H1 (cell line): ENCODE measurements at regions not wholly inside any gene's neighbourhood (a gene's known extent, or its start where the extent isn't known, plus 50 kb on each side); places are given as distances from the start of the nearest gene placed in this dataset.

Experiments
- CTCF ChIA-PET: fragments of 300-600 bp; sonication (Branson Sonifier 250); formaldehyde crosslinking; loops from one replicate; lab custom pipeline; 2021; ENCODE audit not compliant: partially characterized antibody; lab: Charles Lee
- POLR2A ChIA-PET: fragments of 300-600 bp; sonication (Branson Sonifier 250); formaldehyde crosslinking; loops from one replicate; lab custom pipeline; 2021; ENCODE audit warnings: inconsistent platforms; ENCODE audit not compliant: partially characterized antibody; lab: Charles Lee
- DNase-seq, 2 experiments: peaks; one replicate each; pipeline versions ENCODE4 v3.0.0 to v3.0.0-alpha.2; 2010 to 2022; ENCODE audit warnings: low spot score in 2 of 2, low read depth in 1 of 2, mixed read lengths in 1 of 2
- FAIRE-seq: peaks from 2 replicates; lab custom pipeline; 2011; peaks lifted over from hg19 to GRCh38; lab: Jason Lieb, UNC
- H2AFZ ChIP-seq: 2 replicates; pipeline ENCODE4 v1.8.1; 2012; ENCODE audit warnings: low read length, inconsistent platforms
- H2AK5ac ChIP-seq: 2 replicates; pipeline ENCODE4 v1.6.1; 2013; ENCODE audit warnings: low read depth, low read length
- H2BK120ac ChIP-seq: replicated peaks from 2 replicates; pipeline ENCODE3; 2013; ENCODE audit warnings: low read depth, low read length, inconsistent platforms
- H2BK12ac ChIP-seq: 2 replicates; pipeline ENCODE4 v1.6.1; 2013; ENCODE audit warnings: low read depth, low read length
- H2BK15ac ChIP-seq: 2 replicates; pipeline ENCODE4 v1.6.1; 2013; ENCODE audit warnings: low read length
- H2BK20ac ChIP-seq: 2 replicates; pipeline ENCODE4 v1.6.1; 2013; ENCODE audit warnings: low read length
- H2BK5ac ChIP-seq: 2 replicates; pipeline ENCODE4 v1.6.1; 2013; ENCODE audit warnings: low read depth, low read length
- H3K14ac ChIP-seq: 2 replicates; pipeline ENCODE4 v1.6.1; 2013; ENCODE audit warnings: inconsistent platforms; ENCODE audit not compliant: insufficient read length
- H3K18ac ChIP-seq: 2 replicates; pipeline ENCODE4 v1.6.1; 2013; ENCODE audit warnings: low read length; ENCODE audit errors: extremely low read depth
- H3K23ac ChIP-seq: 2 replicates; pipeline ENCODE4 v1.6.1; 2013; ENCODE audit warnings: inconsistent platforms; ENCODE audit not compliant: insufficient read length
- H3K23me2 ChIP-seq: 2 replicates; pipeline ENCODE4 v1.6.1; 2013; ENCODE audit warnings: low read depth, low read length
- H3K27ac ChIP-seq: 2 replicates; pipeline ENCODE4 v1.6.1; 2011; ENCODE audit warnings: low read depth, low read length, inconsistent platforms
- H3K27me3 ChIP-seq, 4 experiments: replicated peaks in 1 of 4; 1 replicate in 1 of 4; 2 replicates in 3 of 4; pipeline versions ENCODE4 v1.6.1 to v1.8.1; 2011 to 2013; ENCODE audit warnings: low read length in 3 of 4, mild to moderate bottlenecking in 3 of 4, inconsistent platforms in 2 of 4, mixed read lengths in 2 of 4, moderate library complexity in 1 of 4; ENCODE audit not compliant: control insufficient read depth in 3 of 4, insufficient read depth in 3 of 4; ENCODE audit errors: extremely low read depth in 1 of 4
- H3K36me3 ChIP-seq, 4 experiments: 2 replicates each; pipeline versions ENCODE4 v1.6.1 to v1.8.1; 2011 to 2013; ENCODE audit warnings: mild to moderate bottlenecking in 4 of 4, low read length in 3 of 4, moderate library complexity in 2 of 4, control low read depth in 1 of 4, inconsistent platforms in 1 of 4; ENCODE audit not compliant: insufficient read depth in 4 of 4, control insufficient read depth in 2 of 4
- H3K4ac ChIP-seq: replicated peaks from 2 replicates; pipeline ENCODE3; 2013; ENCODE audit warnings: low read length, low read depth, mixed read lengths, inconsistent platforms; ENCODE audit not compliant: insufficient read length
- H3K4me1 ChIP-seq, 4 experiments: replicated peaks in 1 of 4; 1 replicate in 1 of 4; 2 replicates in 3 of 4; pipeline versions ENCODE4 v1.6.1 to v1.8.1; 2011 to 2013; ENCODE audit warnings: low read length in 3 of 4, inconsistent platforms in 2 of 4, mixed read lengths in 1 of 4; ENCODE audit not compliant: insufficient read depth in 4 of 4, control insufficient read depth in 3 of 4
- H3K4me2 ChIP-seq, 2 experiments: 2 replicates each; pipeline versions ENCODE4 v1.6.1 to v1.8.1; 2011 to 2013; ENCODE audit warnings: low read depth in 2 of 2, low read length in 2 of 2, control low read depth in 1 of 2, inconsistent platforms in 1 of 2, mild to moderate bottlenecking in 1 of 2; ENCODE audit not compliant: insufficient read depth in 1 of 2
- H3K4me3 ChIP-seq, 4 experiments: fragments of 200-600, 300-600 bp in 1 of 4; sonication (generic), shearing (Covaris generic), sonication (Bioruptor Twin) in 1 of 4; 2 replicates each; pipeline versions ENCODE4 v1.5.1 to v1.8.1; 2011 to 2016; ENCODE audit warnings: low read length in 4 of 4, low read depth in 3 of 4, control low read depth in 2 of 4, inconsistent platforms in 2 of 4, mild to moderate bottlenecking in 2 of 4, mixed read lengths in 1 of 4, moderate library complexity in 1 of 4; ENCODE audit not compliant: insufficient read depth in 2 of 4; ENCODE audit errors: extremely low read depth in 1 of 4
- H3K56ac ChIP-seq: replicated peaks from 2 replicates; pipeline ENCODE3; 2013; ENCODE audit warnings: low read depth, mild to moderate bottlenecking, mixed read lengths, low read length, inconsistent platforms; ENCODE audit not compliant: insufficient read length
- H3K79me1 ChIP-seq: 2 replicates; pipeline ENCODE4 v1.6.1; 2013; ENCODE audit warnings: low read depth, low read length, control low read depth
- H3K79me2 ChIP-seq, 2 experiments: 2 replicates each; pipeline versions ENCODE4 v1.6.1 to v1.8.1; 2012 to 2013; ENCODE audit warnings: low read length in 2 of 2, mild to moderate bottlenecking in 2 of 2, inconsistent platforms in 1 of 2; ENCODE audit not compliant: insufficient read depth in 2 of 2, control insufficient read depth in 1 of 2
- H3K9ac ChIP-seq, 4 experiments: replicated peaks in 1 of 4; 1 replicate in 1 of 4; 2 replicates in 3 of 4; pipeline versions ENCODE4 v1.6.1 to v1.8.1; 2011 to 2013; ENCODE audit warnings: low read depth in 3 of 4, low read length in 3 of 4, control low read depth in 2 of 4, mild to moderate bottlenecking in 2 of 4, moderate library complexity in 2 of 4, inconsistent platforms in 1 of 4; ENCODE audit errors: extremely low read depth in 1 of 4
- H3K9me3 ChIP-seq, 2 experiments: 2 replicates each; pipeline versions ENCODE4 v1.6.1 to v1.8.1; 2012 to 2013; ENCODE audit warnings: mild to moderate bottlenecking in 2 of 2, moderate library complexity in 2 of 2, control low read depth in 1 of 2, inconsistent platforms in 1 of 2, low read depth in 1 of 2, low read length in 1 of 2, mixed read lengths in 1 of 2; ENCODE audit not compliant: insufficient read depth in 2 of 2
- H4K20me1 ChIP-seq, 2 experiments: replicated peaks in 1 of 2; 2 replicates each; pipeline versions ENCODE3 to v1.8.1; 2011 to 2013; ENCODE audit warnings: inconsistent platforms in 2 of 2, low read length in 2 of 2, mild to moderate bottlenecking in 1 of 2; ENCODE audit not compliant: insufficient read depth in 2 of 2, control insufficient read depth in 1 of 2
- H4K5ac ChIP-seq: 2 replicates; pipeline ENCODE4 v1.6.1; 2013; ENCODE audit warnings: low read length, low read depth, mixed read lengths, inconsistent platforms; ENCODE audit not compliant: insufficient read length
- H4K8ac ChIP-seq: 2 replicates; pipeline ENCODE4 v1.8.0; 2013; ENCODE audit warnings: mild to moderate bottlenecking, moderate library complexity, low read length, inconsistent platforms; ENCODE audit not compliant: insufficient read depth; ENCODE audit errors: extremely low read depth
- H4K91ac ChIP-seq: replicated peaks from 2 replicates; pipeline ENCODE3; 2013; ENCODE audit warnings: low read length, mixed read lengths, inconsistent platforms; ENCODE audit not compliant: insufficient read length
- ASH2L ChIP-seq: fragments of 200-600, 300-600 bp; sonication (generic); IDR thresholded peaks from one replicate; pipeline ENCODE4 v1.7.1; 2017; ENCODE audit warnings: low read length
- NRF1 ChIP-seq: IDR thresholded peaks from 2 replicates; pipeline ENCODE4 v1.6.1; 2011; ENCODE audit warnings: mild to moderate bottlenecking, low read depth, low read length, improper control_type of control experiment
- SP4 ChIP-seq: IDR thresholded peaks from 2 replicates; pipeline ENCODE4 v1.6.1; 2012; ENCODE audit warnings: low read length, inconsistent platforms
- TBP ChIP-seq: IDR thresholded peaks from 2 replicates; pipeline ENCODE4 v1.6.1; 2011; ENCODE audit warnings: low read depth, low read length, improper control_type of control experiment
- WGBS, 2 experiments: shearing (Covaris generic) in 1 of 2; methylation state at CpG; one replicate each; pipeline versions ENCODE4 v1.1.6 to v1.1.7; 2013 to 2015; ENCODE audit warnings: low lambda C conversion rate in 2 of 2, mixed read lengths in 2 of 2, inconsistent platforms in 1 of 2, low coverage in 1 of 2, missing lambda C conversion rate in 1 of 2; ENCODE audit not compliant: insufficient replicate concordance in 2 of 2, insufficient coverage in 1 of 2, insufficient read length in 1 of 2; ENCODE audit errors: extremely low coverage in 1 of 2, missing lambda C conversion rate in 1 of 2; 5-methylcytosine and 5-hydroxymethylcytosine counted together

GRCh38 chr11:128642571-128642970 is 51.3 kb upstream of the FLI1 start:
- no peak for FAIRE-seq
- no peak overlapping the region for H3K9ac ChIP-seq
- whole genome bisulfite sequencing, 2 experiments: 89% methylated on average over 2 of the region's 2 CpGs; no CpG with 5 or more reads in 1 of the 2 experiments

More at GRCh38 chr11:128642571-128642970, 51.3 kb upstream of the FLI1 start:
- no peak overlapping the region for H3K4me2 ChIP-seq
- H3K18ac ChIP-seq: no peak overlapping the region
- H2BK120ac ChIP-seq: no peak overlapping the region
- no peak overlapping the region for H3K4me3 ChIP-seq
- H3K9me3 ChIP-seq: no peaks in the 10 kb centered on the region
- no peak overlapping the region for H4K8ac ChIP-seq
- H3K79me2 ChIP-seq: no peaks in the 10 kb centered on the region
- H3K23me2 ChIP-seq: no peaks in the 10 kb centered on the region
- no peak overlapping the region for H2AFZ ChIP-seq
- DNase-seq: no peak
- no peaks in the 10 kb centered on the region for H4K20me1 ChIP-seq
- TF ChIP-seq NRF1 (no peak), TBP (no peak), SP4 (no peak), ASH2L (no peak)
- TF ChIP-seq, all 59 proteins: peak for 0
- Histone ChIP-seq H3K36me3 (no peaks in the 10 kb centered on the region), H2BK20ac (no peak overlapping the region), H3K4ac (no peak overlapping the region), H3K56ac (no peak overlapping the region), H2BK15ac (no peak overlapping the region), H3K14ac (no peak overlapping the region), H2BK12ac (no peak overlapping the region), H4K5ac (no peak overlapping the region), H3K79me1 (no peaks in the 10 kb centered on the region), H3K27me3 (no peaks in the 10 kb centered on the region), H3K23ac (no peak overlapping the region), H4K91ac (no peak overlapping the region), H3K4me1 (no peaks in the 10 kb centered on the region), H3K27ac (no peak overlapping the region), H2BK5ac (no peak overlapping the region), H2AK5ac (no peak overlapping the region)
- POLR2A ChIA-PET: no interaction called here
- CTCF ChIA-PET: interaction anchor here (1.0 to 1.7 kb wide), 2 partner anchors 9 to 15 kb away, joined by 3 to 4 read pairs; no protein-coding TSS in a partner anchor
